ENCODE measurements at regions not wholly inside any gene's neighbourhood (a gene's known extent, or its start where the extent isn't known, plus 50 kb on each side); places are given as distances from the start of the nearest gene placed in this dataset.

DNA sequence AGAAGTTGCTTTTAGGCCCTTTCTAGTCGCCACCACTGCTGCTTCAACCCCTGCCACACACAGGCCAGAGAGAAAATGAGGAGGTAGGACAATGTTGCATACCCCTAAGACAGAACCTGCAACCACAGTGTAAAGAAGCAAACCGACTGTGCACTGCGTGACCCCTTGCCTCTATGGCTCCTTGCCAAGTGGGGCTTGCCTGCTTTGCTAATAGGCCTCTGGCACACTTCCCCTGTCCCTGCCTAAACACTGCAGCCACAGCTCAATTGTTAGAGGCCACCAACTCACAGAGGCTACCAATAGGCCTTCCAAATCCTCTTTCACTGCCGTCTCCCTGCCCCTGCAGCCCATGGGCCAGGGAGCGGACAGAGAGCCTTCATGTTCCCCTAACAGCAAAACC lies 280.1 kb downstream of the CDH10 start:
- intact Hi-C loops (cut with DNase I; ENCODE audit: low total_unique reads): no loop called here
- H3K4me3 ChIP-seq: no peak overlapping the region
- H3K36me3 ChIP-seq (ENCODE audit: low read depth, missing control alignments): no peaks in the 10 kb centered on the region
- H3K27ac ChIP-seq: no peak overlapping the region
- TF ChIP-seq, protein P1, sequence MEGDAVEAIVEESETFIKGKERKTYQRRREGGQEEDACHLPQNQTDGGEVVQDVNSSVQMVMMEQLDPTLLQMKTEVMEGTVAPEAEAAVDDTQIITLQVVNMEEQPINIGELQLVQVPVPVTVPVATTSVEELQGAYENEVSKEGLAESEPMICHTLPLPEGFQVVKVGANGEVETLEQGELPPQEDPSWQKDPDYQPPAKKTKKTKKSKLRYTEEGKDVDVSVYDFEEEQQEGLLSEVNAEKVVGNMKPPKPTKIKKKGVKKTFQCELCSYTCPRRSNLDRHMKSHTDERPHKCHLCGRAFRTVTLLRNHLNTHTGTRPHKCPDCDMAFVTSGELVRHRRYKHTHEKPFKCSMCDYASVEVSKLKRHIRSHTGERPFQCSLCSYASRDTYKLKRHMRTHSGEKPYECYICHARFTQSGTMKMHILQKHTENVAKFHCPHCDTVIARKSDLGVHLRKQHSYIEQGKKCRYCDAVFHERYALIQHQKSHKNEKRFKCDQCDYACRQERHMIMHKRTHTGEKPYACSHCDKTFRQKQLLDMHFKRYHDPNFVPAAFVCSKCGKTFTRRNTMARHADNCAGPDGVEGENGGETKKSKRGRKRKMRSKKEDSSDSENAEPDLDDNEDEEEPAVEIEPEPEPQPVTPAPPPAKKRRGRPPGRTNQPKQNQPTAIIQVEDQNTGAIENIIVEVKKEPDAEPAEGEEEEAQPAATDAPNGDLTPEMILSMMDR (IDR thresholded peaks at IDR 0.05): no peak
- TF ChIP-seq POLR2A (IDR thresholded peaks at IDR 0.05): no peak
- no peaks in the 10 kb centered on the region for H3K27me3 ChIP-seq
- WGBS, 2 donors: 78 to 87% methylated on average over 4 to 5 of the region's 5 CpGs
- no peaks in the 10 kb centered on the region for H3K4me1 ChIP-seq
- no peaks in the 10 kb centered on the region for H3K9me3 ChIP-seq
- DNase-seq: no peak

- Histone ChIP-seq H3K4me1 (no peaks in the 10 kb centered on the region), H3K27me3 (no peaks in the 10 kb centered on the region), H3K27ac (no peak overlapping the region), H3K36me3 (ENCODE audit: low read depth, missing control alignments) (no peaks in the 10 kb centered on the region), H3K9me3 (no peaks in the 10 kb centered on the region), H3K4me3 (no peak overlapping the region)
- intact Hi-C loops (cut with DNase I; ENCODE audit: low total_unique reads): no loop called here
- no peak for TF ChIP-seq POLR2A (IDR thresholded peaks at IDR 0.05)
- TF ChIP-seq, protein P1 (IDR thresholded peaks at IDR 0.05): no peak
- DNase-seq: no peak
- 87% methylated on average over 1 of the region's 1 CpG; no CpG with 5 or more reads in 1 of the 2 donors for WGBS, 2 donors
Measured at GRCh38 chr5:24365406-24365805, 279.4 kb downstream of the CDH10 start.

- H3K9me3 ChIP-seq: no peaks in the 10 kb centered on the region
- no peaks in the 10 kb centered on the region for H3K4me1 ChIP-seq
- TF ChIP-seq, protein P1 (IDR thresholded peaks at IDR 0.05): no peak
- TF ChIP-seq POLR2A (IDR thresholded peaks at IDR 0.05): no peak
- no peak overlapping the region for H3K27ac ChIP-seq
- DNase-seq: no peak
- H3K27me3 ChIP-seq: no peaks in the 10 kb centered on the region
- H3K36me3 ChIP-seq (ENCODE audit: low read depth, missing control alignments): no peaks in the 10 kb centered on the region
- 89 to 92% methylated on average over 3 of the region's 3 CpGs for WGBS, 2 donors
- intact Hi-C loops (cut with DNase I; ENCODE audit: low total_unique reads): no loop called here
- no peak overlapping the region for H3K4me3 ChIP-seq
Measured at GRCh38 chr5:24367216-24367615, 277.6 kb downstream of the CDH10 start.

DNA sequence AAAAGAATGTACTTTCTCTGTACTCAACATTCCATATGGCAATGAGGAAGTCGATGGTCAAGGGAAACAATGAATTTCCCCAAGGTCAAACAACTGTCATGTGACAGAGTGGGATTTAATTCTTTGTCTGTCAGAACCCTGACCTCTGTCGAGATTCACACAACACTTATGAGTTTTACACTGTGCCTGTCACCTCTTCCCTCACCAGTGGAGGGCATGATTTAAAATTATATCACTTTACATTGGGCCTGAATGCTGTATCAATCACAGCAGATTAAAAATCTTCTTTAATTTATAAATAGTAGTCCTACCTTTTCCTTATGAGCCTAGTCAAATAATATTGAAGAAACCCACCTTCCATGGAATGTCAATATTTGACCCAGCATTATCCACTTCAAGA lies 276.7 kb downstream of the CDH10 start:
- intact Hi-C loops (cut with DNase I; ENCODE audit: low total_unique reads): no loop called here
- TF ChIP-seq, protein P1 (IDR thresholded peaks at IDR 0.05): no peak
- no peak for TF ChIP-seq POLR2A (IDR thresholded peaks at IDR 0.05)
- 27 to 29% methylated on average over 2 of the region's 2 CpGs for WGBS, 2 donors

GRCh38 chr5:24376210-24376609 lies 268.6 kb downstream of the CDH10 start:
- no peak overlapping the region for H3K27ac ChIP-seq
- 72 to 75% methylated on average over 2 of the region's 2 CpGs for WGBS, 2 donors
- H3K27me3 ChIP-seq: no peaks in the 10 kb centered on the region
- DNase-seq: no peak
- intact Hi-C loops (cut with DNase I; ENCODE audit: low total_unique reads): no loop called here
- no peak for TF ChIP-seq POLR2A (IDR thresholded peaks at IDR 0.05)
- TF ChIP-seq, protein P1 (IDR thresholded peaks at IDR 0.05): no peak
- H3K36me3 ChIP-seq (ENCODE audit: low read depth, missing control alignments): no peaks in the 10 kb centered on the region
- H3K4me1 ChIP-seq: no peaks in the 10 kb centered on the region
- H3K9me3 ChIP-seq: no peaks in the 10 kb centered on the region
- no peak overlapping the region for H3K4me3 ChIP-seq

More for the DNA sequence above, 276.7 kb downstream of the CDH10 start:
- Histone ChIP-seq H3K9me3 (no peaks in the 10 kb centered on the region), H3K4me3 (no peak overlapping the region), H3K27ac (no peak overlapping the region), H3K27me3 (no peaks in the 10 kb centered on the region), H3K4me1 (no peaks in the 10 kb centered on the region), H3K36me3 (ENCODE audit: low read depth, missing control alignments) (no peaks in the 10 kb centered on the region)
- DNase-seq: no peak
